Heart left ventricle (tissue), 13 donors: ENCODE measurements at regions not wholly inside any gene's neighbourhood (a gene's known extent, or its start where the extent isn't known, plus 50 kb on each side); places are given as distances from the start of the nearest gene placed in this dataset.

Experiments used
- POLR2A ChIP-seq, 2 donors: fragments of 450-650 bp; IDR thresholded peaks; one replicate each; pipeline ENCODE4 v1.6.1; 2017; ENCODE audit warnings: antibody characterized with exemption in 2 of 2, mild to moderate bottlenecking in 2 of 2, moderate library complexity in 2 of 2
- TF ChIP-seq, protein P1 (sequence below), 12 donors: fragments of 200-600 bp; sonication (generic) in 4 of 12; IDR thresholded peaks; one replicate each; pipeline versions ENCODE4 v1.5.0 to v1.8.0; 2018 to 2022; ENCODE audit warnings: antibody characterized with exemption in 12 of 12, mild to moderate bottlenecking in 5 of 12
- donor health status: ischemic (EF 13 %, LVEDD 7.1; RV severe dilation, severe dysfunction).
- donor health status: DM: no; HTN: yes; CAD: no.
- donor health status: DM: no; HTN: no; CAD: no.
- donor health status: ischemic (EF 25% LVEDD 6.9; RV normal size, moderate dysfunction).
- donor health status: ischemic (EF 25% LVEDD 5.7; RV mildly dilated, moderate dysfunction).
- donor health status: ischemic (EF 35%, LVEDD 5.7; RV mildly dilated, moderate dysfunction).
- donor health status: nonischemic (EF 11% LVEDD 7.7; RV severe dilation, severe dysfunction).
- donor health status: DM: yes; HTN: yes; CAD: no.
- donor health status: PGD.
- donor health status: ischemic (EF 29% LVEDD 5.4; RV normal size, mild dysfunction).
- donor health status: nonischemic (EF 23%, LVEDD 6.1; RV moderate dilation, normal function).

DNA sequence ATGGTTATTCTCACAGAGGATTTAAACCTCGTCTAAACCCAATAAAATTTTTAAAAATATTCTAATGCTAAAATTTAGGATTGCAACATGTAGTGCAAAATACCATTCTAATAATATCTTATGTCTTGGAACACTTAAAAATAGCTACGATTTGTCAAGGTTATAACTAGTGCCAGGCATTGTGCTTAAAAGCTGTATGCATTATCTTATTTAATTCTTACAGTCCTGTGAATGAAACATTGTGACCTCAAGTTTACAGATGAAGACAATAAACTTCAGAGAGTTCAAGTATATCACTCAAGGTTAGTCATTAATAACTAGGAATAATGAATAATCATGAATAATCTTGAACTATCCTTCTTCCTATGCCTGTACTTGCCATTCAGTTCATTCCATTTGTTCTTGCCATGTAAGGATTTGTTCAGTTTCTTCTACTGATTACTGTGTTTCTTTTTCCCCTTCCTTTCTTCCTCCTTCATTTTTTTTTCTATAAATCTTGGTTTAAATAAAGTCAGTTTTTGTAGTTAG is 897.6 kb upstream of the NR2F2 start:
- TF ChIP-seq, protein P1, sequence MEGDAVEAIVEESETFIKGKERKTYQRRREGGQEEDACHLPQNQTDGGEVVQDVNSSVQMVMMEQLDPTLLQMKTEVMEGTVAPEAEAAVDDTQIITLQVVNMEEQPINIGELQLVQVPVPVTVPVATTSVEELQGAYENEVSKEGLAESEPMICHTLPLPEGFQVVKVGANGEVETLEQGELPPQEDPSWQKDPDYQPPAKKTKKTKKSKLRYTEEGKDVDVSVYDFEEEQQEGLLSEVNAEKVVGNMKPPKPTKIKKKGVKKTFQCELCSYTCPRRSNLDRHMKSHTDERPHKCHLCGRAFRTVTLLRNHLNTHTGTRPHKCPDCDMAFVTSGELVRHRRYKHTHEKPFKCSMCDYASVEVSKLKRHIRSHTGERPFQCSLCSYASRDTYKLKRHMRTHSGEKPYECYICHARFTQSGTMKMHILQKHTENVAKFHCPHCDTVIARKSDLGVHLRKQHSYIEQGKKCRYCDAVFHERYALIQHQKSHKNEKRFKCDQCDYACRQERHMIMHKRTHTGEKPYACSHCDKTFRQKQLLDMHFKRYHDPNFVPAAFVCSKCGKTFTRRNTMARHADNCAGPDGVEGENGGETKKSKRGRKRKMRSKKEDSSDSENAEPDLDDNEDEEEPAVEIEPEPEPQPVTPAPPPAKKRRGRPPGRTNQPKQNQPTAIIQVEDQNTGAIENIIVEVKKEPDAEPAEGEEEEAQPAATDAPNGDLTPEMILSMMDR (IDR thresholded peaks at IDR 0.05), result no peak
- no peak for TF ChIP-seq POLR2A (IDR thresholded peaks at IDR 0.05)
